ENCODE measurements at regions not wholly inside any gene's neighbourhood (a gene's known extent, or its start where the extent isn't known, plus 50 kb on each side); places are given as distances from the start of the nearest gene placed in this dataset.

GRCh38 chr13:86554066-86554465, 754.8 kb upstream of the SLITRK6 start:
- Mint-ChIP-seq H3K36me3 (no peaks in the 10 kb centered on the region), H3K4me3 (no peak overlapping the region), H3K27me3 (ENCODE audit: low read depth) (no peaks in the 10 kb centered on the region), H3K9me3 (peaks cover 13% of the 10 kb centered on the region), H3K27ac (no peak overlapping the region), H3K4me1 (no peaks in the 10 kb centered on the region)
- no peak for DNase-seq (ENCODE audit: low spot score in 2 of 2, unreplicated experiment in 2 of 2)
- TF ChIP-seq, protein P1, sequence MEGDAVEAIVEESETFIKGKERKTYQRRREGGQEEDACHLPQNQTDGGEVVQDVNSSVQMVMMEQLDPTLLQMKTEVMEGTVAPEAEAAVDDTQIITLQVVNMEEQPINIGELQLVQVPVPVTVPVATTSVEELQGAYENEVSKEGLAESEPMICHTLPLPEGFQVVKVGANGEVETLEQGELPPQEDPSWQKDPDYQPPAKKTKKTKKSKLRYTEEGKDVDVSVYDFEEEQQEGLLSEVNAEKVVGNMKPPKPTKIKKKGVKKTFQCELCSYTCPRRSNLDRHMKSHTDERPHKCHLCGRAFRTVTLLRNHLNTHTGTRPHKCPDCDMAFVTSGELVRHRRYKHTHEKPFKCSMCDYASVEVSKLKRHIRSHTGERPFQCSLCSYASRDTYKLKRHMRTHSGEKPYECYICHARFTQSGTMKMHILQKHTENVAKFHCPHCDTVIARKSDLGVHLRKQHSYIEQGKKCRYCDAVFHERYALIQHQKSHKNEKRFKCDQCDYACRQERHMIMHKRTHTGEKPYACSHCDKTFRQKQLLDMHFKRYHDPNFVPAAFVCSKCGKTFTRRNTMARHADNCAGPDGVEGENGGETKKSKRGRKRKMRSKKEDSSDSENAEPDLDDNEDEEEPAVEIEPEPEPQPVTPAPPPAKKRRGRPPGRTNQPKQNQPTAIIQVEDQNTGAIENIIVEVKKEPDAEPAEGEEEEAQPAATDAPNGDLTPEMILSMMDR (IDR thresholded peaks at IDR 0.05; ENCODE audit: unreplicated experiment): no peak

- Mint-ChIP-seq H3K27me3 (ENCODE audit: low read depth) (no peaks in the 10 kb centered on the region), H3K4me1 (no peaks in the 10 kb centered on the region), H3K4me3 (no peak overlapping the region), H3K36me3 (no peaks in the 10 kb centered on the region), H3K9me3 (peaks cover 6% of the 10 kb centered on the region), H3K27ac (no peak overlapping the region)
- DNase-seq (ENCODE audit: low spot score in 2 of 2, unreplicated experiment in 2 of 2): no peak
- TF ChIP-seq, protein P1 (IDR thresholded peaks at IDR 0.05; ENCODE audit: unreplicated experiment): no peak
These were observed 760.7 kb upstream of the SLITRK6 start for GRCh38 chr13:86559901-86560300.

DNA sequence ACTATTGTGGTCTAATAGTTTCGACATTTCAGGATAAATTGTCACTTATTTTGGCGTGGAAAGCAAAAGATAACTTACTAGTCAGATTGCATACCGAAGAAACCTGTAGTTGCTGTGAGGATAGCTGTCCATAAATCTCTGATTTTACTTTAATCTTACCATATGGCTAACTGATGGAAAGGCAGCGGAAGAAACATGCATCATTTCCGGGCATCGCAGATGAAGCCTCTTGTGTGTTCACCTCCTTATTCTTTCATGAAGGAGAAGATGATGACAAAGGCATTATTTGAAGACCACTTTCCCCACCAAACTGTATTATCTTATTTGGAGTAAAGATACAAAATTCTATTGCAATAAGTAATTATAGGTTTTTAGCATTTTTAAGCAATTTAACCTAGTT, 763.6 kb upstream of the SLITRK6 start:
- Mint-ChIP-seq H3K27me3 (ENCODE audit: low read depth) (no peaks in the 10 kb centered on the region), H3K4me1 (no peaks in the 10 kb centered on the region), H3K9me3 (peaks cover 4% of the 10 kb centered on the region)

DNA sequence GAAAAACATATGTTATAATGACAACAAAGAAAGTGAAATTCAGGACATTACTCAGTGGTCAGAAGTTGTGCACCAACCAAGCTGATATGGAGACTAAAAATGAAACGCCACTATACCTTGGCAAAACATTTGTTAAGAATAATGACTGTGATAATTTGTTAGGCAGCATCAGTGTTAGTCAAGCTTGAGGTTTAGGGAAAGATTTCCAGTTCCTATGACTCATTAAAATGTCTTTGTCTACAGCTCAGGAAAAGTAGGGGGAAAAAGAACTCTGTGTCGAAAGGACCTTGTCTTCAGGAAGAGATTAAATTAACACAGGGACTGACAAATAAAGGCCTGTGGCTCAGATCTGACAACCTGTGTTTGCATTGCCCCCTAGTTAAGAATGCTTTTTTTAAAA, 764.1 kb upstream of the SLITRK6 start:
- DNase-seq (ENCODE audit: low spot score in 2 of 2, unreplicated experiment in 2 of 2): no peak
- TF ChIP-seq, protein P1 (IDR thresholded peaks at IDR 0.05; ENCODE audit: unreplicated experiment): no peak
- H3K36me3 Mint-ChIP-seq: no peaks in the 10 kb centered on the region

More for the DNA sequence above, 763.6 kb upstream of the SLITRK6 start:
- Mint-ChIP-seq H3K27ac (no peak overlapping the region), H3K36me3 (no peaks in the 10 kb centered on the region), H3K4me3 (no peak overlapping the region)
- TF ChIP-seq, protein P1 (IDR thresholded peaks at IDR 0.05; ENCODE audit: unreplicated experiment): no peak
- DNase-seq (ENCODE audit: low spot score in 2 of 2, unreplicated experiment in 2 of 2): no peak

DNA sequence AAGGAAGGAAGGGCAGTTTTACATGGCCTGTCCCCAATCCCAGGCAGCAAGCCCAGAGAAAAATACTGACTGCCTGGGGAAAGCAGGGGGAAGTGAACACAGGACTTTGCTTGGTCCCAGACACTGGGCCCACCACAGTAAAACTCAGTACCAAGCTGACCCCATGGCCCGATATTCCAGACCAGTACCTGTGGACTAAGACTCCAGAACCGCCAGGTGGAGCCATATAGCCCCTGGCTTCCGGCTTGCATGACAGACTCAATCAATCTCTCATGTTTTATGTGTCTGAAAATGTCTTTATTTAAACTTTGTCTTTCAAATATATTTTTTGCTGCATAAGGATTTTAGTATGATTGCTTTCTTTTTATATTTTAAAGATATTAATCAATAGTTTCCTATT, 767.9 kb upstream of the SLITRK6 start:
- DNase-seq (ENCODE audit: low spot score in 2 of 2, unreplicated experiment in 2 of 2): no peak
- H3K27ac Mint-ChIP-seq: no peak overlapping the region

More for the DNA sequence above, 764.1 kb upstream of the SLITRK6 start:
- Mint-ChIP-seq H3K4me3 (no peak overlapping the region), H3K27ac (no peak overlapping the region), H3K9me3 (no peaks in the 10 kb centered on the region), H3K27me3 (ENCODE audit: low read depth) (no peaks in the 10 kb centered on the region), H3K4me1 (no peaks in the 10 kb centered on the region)

More for the DNA sequence above, 767.9 kb upstream of the SLITRK6 start:
- Mint-ChIP-seq H3K4me1 (no peaks in the 10 kb centered on the region), H3K4me3 (no peak overlapping the region), H3K9me3 (no peaks in the 10 kb centered on the region), H3K36me3 (no peaks in the 10 kb centered on the region), H3K27me3 (ENCODE audit: low read depth) (no peaks in the 10 kb centered on the region)
- TF ChIP-seq, protein P1 (IDR thresholded peaks at IDR 0.05; ENCODE audit: unreplicated experiment): no peak

Data from mesothelial cell of epicardium (in vitro differentiated cells).